ENCODE measurements at regions not wholly inside any gene's neighbourhood (a gene's known extent, or its start where the extent isn't known, plus 50 kb on each side); places are given as distances from the start of the nearest gene placed in this dataset.

DNA sequence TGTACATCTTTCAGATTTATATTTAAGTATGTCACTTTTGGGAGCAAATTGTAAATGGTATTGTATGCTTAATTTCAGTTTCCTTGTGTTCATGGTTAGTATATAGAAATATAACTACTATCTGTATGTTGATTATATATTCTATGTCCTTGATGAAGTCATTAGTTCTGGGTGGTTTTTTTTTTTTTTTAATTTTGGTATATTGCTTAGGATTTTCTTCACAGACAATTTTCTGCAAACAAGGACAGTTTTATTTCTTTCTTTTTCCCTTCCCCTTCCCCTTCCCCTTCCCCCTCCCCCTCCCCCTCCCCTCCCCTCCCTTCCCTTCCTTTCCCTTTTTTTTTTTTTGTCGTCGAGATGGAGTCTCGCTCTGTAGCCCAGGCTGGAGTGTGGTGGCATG lies 430.0 kb downstream of the TYW1 start:
- DNase-seq, result no peak

DNA sequence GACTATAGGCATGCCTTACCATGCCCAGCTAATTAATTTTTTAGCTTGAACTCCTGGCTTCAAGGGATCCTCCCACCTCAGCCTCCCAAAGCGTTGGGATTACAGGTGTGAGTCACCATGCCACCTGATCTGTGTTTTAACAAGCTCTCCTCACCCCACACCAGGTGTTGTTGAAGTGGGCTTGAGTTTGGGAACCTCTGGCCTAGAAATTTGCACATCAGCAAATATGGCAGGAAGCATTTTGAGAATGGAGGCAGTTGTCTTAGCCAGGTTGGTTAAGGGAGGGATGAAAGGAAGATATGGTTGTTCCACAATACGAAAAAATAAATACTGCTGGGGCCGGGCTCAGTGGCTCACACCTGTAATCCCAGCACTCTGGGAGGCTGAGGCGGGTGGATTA lies 433.1 kb downstream of the TYW1 start:
- no peak for DNase-seq

DNA sequence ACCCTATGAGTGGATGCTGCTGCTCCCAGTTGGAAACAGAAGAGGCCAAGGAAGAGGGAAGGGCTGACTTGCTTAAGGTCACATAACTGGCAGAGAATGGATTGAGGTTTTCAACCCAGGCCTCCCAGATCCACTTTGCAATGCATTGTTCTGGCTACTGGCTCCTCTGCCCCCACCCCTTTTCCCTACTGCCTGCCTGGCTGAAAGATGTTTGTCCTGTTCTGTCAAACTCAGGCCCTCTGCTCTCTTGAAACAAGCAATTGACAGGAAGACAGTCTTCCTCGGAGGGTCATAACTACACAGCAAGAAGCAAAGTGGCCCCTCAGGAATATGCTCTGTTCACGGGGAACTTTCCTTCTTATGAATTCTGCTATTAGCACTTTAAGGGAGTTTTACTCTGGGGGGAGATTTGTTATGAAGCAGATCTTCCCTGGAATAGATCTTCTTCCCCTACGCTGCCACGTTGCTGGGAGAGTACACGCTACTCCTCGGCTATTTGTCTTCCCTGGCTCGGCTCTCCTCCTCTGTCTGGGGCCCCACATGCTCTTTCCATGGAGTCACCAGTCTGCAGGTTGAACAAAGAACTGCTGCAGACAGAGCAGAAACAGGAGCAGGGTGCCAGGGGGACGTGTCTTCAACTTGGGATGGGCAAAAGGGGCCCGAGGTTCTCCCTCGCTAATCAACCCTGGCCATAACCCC lies 436.1 kb downstream of the TYW1 start:
- no peak for DNase-seq

DNA sequence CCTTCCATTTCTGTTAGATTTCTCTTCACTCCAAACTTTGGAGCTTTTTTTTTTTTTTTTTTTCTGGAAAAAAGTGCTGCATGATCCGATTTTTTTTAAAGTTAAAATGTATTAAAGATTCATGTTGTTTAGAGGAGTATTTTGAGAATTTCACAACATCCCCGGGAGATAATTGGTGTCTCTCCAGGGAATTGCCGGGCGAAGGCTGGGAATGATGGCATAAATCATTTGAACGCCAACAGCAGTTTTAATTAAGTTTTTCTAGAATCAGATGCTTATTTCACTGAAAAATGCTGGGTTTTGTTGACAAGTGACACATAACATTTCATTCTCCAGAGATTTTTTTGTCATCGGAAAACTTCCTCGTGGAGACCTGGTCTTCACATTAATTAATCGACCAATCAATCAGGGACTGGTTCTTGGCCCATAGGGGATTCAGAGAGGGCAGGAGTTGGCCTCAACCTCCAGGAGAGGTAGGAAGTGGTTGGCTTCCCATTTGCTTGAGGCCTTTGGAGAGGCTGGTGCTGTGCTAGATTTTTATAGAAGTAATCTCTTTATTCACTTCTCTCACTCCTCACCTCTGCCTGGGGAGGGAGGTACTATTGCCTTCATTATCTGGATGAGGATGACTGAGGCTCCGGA lies 439.4 kb downstream of the TYW1 start:
- DNase-seq, result no peak

DNA sequence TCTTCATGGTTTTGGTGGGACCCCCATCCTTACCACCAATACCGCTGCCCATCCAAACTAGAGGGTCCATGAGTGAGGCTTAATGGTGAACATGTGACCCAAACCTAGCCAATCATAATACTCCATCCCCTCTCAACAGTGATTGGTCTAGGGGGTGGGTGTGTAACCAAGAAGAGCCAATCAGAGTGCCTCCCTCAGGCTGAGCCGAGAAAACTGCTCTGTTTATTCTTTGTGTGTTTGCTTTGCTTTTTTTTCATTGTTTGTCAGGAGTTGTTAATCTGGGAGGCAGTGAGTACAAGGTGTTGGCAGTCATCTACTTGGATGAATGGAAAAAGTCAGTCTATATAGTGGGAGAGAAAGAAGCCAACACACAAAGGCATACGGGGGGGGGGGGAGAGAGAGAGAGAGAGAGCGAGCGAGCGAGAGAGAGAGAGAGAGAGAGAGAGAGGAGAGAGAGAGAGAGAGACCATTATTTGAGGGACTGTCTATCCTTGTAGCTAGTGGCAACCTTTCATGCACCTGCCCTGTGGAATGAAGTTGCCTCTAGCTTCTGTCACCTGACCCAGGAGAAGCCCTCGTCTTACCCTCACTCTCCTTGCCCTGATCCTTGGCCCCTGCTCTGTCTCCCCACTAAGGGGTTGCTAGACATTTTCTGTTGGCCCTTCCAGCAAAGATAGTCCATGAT lies 441.7 kb downstream of the TYW1 start:
- no peak for DNase-seq

DNA sequence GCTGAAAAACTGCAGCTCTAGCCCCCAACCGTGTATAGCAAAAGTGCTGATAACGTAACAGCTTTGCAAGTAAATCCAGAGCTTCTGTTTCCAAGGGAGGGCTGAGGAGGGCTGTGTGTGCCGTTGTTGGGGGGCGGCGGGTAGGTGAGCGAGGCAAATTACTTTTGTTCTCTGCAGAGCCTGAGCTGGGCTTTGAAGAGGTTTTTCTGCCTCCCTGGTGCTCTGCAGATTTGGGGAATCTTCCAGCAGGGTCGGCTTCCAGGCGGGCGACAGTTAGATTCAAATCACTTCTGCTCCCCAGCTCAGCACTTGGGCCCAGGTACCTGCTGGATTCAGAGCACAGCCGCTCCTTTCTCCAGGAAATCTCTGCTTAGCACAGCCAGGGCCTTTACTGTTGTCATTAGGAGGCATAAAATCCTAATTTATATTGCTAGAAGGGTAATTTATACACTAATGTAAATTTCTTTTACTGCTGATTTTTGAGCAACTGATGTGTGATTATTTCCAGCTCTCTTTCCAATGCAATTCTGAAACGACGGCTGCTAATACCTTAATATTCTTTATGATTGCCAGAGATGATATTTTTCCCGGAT lies 442.4 kb downstream of the TYW1 start:
- DNase-seq, result no peak

DNA sequence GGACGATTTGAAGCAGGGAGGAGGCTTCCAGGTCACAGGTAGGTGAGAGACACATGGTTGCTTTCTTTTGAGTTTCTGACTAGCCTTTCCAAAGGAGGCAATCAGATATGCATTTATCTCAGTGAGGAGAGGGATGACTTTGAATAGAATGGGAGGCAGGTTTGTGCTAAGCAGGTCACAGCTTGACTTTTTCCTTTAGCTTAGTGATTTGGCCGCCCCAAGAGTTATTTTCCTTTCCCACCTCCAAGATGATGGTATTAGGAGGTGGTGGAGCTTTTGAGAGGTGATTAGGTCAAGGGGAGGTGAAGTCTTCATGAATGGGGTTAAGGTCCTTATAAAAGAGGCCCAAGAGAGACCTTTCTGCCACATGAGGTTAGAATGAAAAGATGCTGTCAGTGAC lies 443.7 kb downstream of the TYW1 start:
- DNase-seq, result no peak

DNA sequence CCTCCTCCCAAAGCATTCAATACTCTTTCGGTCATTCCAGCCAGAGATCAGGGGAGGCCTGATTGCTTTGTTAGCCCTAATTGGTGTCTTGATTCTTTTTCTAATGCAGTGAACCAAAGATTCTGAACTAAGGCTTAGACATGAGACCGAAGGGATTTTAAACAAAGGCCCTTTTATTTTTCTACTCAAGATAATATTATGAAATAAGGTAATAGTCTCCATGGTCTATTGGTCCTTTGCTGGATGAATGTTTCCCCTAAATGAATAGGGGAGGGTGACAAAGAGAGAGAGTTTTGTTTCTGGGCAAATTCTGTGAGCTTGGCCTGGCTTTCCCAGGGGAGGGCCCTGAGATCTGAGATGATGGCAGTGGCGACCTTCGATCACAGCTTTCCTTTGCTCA lies 449.1 kb downstream of the TYW1 start:
- no peak for DNase-seq

DNA sequence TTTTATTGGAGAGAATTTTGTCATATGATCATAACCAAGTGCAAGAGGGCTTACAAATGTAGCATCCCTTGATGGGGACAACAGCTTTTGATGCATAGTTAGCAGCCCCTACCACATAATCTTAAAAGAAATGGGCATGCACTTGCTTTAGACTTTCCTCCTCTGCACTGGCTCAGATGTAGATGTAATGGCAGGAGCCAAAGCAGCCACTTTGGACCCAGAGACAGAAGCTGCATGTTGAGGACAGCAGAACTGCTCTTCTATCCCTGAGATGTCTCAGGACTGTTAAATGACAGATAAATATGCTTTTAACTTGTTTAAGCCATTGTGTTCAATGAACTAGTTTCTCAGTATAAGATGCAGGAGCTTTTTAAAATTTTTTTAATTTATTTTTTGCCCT lies 450.7 kb downstream of the TYW1 start:
- DNase-seq, result no peak

DNA sequence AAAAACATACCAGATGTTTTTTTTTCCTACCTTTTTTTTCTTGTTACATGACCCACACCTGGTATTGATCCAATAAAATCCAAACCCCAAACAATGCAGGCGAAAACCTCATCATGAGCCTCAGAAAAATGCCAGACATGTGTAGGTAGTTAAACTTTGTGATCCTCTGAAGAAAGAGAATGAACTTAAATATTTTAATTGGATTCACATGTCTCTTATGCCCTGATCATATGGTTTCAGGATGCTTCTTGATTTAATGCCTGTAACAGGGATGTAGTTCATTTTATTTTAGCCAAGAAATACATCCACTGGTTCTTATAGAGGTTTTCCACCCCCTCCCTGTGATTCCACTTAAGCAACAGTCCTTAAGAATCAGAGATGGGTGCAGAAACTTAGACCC lies 451.6 kb downstream of the TYW1 start:
- no peak for DNase-seq

DNA sequence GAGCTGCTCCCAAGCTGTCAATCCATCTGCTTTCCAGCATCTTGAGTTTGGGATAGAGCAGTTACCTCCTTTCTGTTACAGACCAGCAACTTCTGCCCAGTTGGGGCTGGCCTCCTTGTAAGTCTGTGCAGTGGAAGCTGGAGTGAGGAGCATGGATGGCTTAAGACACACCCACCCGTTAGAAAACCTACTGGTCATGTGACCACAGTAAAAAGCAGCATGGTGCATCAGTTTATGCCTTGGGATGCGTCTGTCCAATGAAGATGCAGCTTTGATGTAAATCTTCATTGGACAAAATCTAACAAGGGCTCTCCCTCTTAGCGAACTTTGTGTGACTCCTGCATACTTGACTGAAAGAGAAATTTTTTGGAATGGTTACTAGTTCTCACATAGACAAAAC lies 453.5 kb downstream of the TYW1 start:
- no peak for DNase-seq

DNA sequence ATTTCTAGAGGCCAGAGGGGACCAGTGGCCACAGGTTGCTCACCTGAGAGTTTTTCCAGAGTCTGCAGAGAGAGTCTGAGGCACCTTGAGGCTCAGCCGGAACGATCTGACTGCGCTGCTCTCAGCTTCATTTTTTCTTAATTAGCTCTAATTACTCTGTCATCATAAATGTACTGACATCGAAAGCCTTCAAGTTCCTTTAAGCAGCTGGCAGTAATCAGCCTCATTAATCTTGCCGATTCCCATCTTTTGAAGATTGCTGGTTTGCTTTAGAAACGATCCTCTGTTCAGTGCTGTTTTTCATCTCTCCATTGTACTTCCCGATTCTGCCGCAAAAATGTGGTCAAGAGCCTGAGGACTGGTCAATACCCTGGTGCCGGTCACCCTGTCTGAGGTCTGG lies 454.7 kb downstream of the TYW1 start:
- DNase-seq, result no peak

DNA sequence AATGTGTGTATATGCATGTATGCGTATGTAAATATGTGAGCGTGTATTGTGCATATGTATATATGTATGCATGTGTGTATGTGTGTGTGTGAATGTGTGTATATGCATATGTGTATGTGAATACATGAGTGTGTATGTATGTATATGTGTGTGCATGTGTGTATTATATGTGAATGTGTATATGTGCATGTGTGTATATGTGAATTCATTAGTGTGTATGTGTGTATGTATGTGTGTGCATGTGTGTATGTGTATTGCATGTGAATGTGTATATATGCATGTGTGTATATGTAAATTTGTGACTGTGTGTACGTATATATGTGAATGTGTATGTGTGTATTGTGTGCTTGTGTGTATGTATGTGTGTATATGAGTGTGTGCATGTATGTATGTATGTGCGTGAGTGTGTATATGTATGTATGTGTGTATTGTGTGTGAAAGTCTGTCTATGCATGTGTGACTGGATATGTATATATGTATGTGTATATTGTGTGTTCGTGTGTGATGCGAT lies 455.9 kb downstream of the TYW1 start:
- no peak for DNase-seq

DNA sequence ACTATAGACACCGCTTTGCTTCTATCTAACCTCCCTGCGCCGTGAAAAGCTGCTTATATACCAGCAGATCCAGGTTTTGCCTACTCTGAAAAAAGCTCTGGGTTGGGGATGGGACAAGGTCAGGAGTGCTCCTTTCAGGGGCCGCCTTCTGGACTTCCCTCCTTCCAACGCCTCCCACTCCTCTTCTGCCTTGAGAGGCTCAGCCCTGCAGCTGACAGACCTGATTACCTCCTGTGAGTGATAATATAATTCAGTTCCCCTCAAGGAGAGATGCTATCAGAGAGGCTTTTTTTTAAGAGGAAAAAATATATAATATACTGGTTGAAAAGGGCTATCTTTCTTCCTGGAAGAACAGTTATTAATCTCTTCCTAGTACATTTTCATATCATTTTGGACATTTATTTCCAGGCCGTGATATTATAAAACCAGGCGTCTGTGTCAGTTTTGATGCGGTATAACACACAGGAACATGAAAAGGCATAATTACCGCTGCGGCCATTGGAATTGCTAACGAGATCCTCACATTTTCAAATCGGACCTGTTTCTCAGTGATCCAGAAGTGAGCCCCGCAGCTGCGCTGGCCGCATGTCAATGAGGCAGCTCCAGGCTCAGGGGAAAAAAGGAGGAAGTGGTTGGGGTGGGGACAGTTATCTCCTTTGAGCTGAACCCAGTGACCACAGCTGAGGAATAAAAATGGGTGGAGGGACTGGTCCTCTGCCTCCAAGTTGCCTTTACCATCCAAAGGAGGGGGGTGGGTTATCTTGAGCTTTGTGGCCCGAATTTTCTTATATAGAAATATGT lies 457.1 kb downstream of the TYW1 start:
- no peak for DNase-seq

DNA sequence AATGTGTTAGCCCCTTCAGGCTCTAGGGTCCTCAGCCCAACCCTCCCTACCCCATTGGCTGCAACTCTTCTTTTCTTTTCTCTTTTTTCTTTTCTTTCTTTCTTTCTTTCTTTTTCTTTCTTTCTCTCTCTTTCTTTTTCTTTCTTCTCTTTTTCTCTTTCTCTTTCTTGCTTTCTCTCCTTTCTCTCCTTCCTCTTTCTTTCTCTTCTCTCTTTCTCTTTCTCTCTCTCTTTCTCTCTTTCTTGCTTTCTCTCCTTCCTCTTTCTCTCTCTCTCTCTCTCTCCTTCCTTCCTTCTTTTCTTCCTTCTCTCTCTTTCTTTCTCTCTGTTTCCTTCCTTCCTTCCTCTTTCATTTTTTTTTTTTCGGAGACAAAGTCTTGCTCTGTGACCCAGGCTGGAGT lies 458.9 kb downstream of the TYW1 start:
- no peak for DNase-seq

DNA sequence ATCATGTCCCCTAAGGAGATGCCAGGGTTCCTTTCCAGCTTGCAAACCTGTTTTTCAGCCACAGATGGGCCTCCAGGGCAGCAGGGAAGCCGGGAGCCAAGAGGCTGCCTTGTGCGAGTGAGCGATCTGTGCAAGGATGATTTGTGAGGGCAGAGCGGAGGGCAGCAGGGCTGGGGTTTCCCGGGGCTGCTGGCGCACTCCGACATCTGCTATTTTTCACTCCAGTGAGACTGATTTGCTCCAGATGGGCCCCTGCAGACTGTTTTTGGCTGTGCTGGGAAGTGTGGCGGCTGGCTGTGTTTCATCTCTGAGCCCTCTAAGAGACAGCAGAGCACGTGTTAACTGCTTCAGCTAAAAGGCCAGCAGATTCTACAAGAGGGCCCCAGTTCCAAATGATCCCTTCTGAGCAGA lies 466.2 kb downstream of the TYW1 start:
- no peak for DNase-seq

DNA sequence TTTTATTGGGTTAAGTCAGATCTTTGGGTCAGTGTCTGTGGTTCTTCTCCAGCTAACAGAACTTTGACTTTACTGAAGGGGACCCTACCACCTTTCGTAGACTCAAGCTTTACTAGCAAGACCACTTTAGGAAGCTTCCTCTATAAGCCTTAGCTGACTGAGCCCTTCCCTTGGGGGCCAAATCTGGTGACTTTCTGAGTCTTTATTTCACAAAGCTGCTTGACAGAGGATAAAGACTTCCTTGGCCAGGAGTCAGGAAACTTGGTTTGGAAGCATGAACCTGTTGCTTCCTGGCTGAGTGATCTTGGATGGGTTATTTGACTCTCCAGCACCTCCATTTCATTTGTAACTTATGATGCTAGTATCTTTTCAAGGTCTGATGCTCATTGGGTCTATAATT lies 466.7 kb downstream of the TYW1 start:
- DNase-seq, result no peak

DNA sequence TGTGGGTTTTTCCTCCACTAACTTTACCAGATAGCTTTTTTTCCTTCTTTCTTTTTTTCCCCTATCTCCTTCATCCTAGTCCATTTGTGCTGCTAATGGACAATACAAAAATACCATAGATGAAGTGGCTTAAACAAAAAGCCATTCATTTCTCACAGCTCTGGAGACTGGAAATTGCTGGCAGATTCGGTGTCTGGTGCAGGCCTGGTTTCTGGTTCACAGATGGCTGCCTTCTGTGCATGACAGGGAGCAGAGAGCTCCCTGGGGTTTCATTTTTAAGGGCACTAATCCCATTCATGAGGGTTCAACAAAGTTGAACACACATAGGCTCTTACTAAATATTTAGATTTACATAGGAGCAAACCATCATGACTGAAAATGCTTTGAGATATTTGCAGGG lies 467.4 kb downstream of the TYW1 start:
- DNase-seq, result no peak

DNA sequence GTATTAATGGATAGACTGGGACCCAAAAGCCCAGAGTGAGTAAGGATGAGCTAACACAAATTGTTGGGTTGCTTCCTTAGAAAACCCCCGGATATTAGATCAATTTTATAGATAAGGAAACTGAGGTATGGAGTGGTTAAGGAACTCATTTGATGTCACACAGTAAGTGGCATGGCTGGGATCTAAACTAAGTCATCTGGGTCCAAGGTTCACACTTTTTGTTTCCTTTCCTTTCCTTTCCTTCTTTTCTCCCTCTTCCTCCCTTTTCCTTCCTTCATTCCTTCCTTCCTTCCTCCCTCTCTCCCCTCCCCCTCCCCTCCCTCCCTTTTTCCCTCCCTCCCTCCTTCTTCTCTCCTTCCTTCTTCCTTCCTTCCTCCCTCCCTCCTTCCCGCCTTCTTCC lies 469.5 kb downstream of the TYW1 start:
- no peak for DNase-seq

DNA sequence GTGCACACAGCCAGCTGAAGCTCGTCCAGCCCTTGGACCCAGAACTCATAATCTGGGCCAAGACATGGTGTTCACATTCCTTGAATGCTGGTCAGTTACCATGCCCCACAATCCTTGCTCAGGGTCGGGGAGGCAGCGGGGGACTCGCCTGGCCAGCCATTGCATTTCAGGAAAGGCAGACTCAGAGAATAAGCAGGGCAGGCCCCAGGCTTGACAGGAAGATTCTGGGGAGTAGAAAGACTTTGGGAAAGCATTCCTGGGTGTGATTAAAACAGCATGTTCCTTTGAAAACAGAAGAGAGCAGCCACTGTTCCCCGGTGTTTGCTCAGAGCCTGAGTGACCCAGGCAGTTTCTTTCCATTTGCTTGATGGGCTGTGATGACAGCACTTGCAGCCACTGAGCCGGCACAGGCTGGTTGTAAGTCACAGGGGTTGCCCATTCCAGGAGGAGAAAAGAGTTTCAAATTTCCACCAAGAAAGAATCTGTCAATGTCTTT lies 473.7 kb downstream of the TYW1 start:
- no peak for DNase-seq

DNA sequence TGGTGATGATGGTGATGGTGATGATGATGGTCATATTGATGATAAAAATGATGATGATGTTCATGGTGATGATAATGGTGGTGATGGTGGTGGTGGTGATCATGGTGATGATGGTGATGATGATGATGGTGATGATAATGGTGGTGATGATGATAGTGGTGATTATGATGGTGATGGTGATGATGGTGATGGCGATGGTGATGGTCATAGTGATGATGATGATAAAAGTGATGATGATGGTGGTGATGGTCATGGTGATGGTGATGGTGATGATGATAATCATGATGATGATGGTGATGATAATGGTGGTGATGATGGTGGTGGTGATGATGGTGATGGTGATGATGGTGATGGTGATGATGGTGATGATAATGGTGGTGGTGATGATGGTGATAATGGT lies 478.7 kb downstream of the TYW1 start:
- DNase-seq, result no peak

DNA sequence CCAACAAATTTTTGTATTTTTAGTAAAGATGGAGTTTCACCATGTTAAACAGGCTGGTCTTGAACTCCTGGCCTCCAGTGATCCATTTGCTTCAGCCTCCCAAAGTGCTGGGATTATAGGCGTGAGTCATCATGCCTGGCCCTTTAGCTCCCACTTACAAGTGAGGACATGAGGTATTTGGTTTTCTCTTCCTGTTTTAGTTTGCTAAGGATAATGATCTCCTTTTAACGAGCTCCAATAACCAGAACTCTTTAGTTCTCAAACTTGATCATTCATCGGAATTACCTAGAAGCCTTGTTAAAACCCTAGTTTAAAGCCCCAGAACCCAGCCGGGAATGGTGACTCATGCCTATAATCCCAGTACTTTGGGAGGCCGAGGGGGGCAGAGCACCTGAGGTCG lies 481.4 kb downstream of the TYW1 start:
- DNase-seq, result no peak

DNA sequence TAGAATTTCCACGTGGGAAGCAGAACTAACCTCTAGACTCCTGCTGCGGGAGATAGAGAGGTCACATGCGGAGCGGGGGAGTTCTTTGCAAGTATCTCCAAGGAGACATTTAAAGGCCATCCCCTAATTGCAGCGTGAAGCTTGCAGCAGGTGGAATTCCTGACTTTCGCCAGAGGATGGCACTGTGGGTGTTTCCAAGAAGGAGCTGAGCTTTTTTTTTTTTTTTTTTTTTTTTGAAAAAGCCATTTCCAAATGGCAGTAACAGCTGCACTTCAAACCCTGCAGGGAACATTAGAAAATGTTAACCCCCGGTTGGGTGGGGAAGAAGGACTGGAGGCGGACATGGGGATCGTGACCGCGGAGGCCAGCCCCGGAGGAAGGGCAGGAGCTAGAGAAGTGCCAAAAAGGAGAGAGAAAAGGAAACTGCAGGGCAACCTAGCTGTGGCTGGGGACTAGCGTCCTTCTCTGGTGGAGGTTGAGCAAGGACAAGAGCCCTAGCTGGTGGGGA lies 487.7 kb downstream of the TYW1 start:
- DNase-seq, result peak; percentile 9
